ENCODE measurements at regions not wholly inside any gene's neighbourhood (a gene's known extent, or its start where the extent isn't known, plus 50 kb on each side); places are given as distances from the start of the nearest gene placed in this dataset.

DNA sequence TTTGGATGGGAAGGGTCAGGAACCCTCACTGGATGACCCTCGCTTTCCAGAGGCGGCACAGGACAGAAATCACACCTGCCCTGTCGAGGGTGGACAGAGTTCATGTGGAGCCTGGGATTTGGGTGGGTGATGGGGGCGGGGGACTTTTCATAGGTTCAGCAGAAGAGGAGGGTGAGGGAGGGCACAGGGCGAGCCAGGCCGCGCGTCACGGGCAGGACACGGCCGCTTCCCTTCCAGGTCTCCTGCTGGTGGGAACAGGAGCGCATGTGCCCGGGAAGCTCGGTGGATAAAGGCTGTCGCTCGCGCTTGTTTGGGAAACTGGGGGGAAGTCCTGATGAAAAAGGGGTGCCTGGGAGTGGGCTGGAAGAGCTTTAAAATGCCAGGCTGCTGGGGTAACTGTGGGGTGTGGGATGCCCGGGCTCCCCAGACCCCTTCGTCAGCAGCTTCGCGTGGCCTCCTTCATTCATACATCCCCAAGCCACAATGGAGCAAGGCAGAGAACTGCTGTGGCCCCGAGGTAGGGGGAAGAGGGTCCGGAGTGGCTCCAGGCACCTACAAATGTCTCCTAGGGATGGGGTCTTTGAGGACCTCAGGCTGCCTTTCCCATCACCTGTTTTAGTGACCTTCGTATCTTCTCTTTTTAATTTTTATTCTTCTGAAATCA lies 102.2 kb downstream of the DACT2 start:
- no peak overlapping the region for H2AFZ ChIP-seq (ENCODE audit: low read depth, low read length)
- H3K79me2 ChIP-seq (ENCODE audit: low read length): no peaks in the 10 kb centered on the region
- H3K4me2 ChIP-seq (ENCODE audit: low read length): no peak overlapping the region
- no peak overlapping the region for H3K9ac ChIP-seq (ENCODE audit: low read length)
- H4K20me1 ChIP-seq (ENCODE audit: insufficient read depth, low read length): no peaks in the 10 kb centered on the region
- TF ChIP-seq, protein P1, sequence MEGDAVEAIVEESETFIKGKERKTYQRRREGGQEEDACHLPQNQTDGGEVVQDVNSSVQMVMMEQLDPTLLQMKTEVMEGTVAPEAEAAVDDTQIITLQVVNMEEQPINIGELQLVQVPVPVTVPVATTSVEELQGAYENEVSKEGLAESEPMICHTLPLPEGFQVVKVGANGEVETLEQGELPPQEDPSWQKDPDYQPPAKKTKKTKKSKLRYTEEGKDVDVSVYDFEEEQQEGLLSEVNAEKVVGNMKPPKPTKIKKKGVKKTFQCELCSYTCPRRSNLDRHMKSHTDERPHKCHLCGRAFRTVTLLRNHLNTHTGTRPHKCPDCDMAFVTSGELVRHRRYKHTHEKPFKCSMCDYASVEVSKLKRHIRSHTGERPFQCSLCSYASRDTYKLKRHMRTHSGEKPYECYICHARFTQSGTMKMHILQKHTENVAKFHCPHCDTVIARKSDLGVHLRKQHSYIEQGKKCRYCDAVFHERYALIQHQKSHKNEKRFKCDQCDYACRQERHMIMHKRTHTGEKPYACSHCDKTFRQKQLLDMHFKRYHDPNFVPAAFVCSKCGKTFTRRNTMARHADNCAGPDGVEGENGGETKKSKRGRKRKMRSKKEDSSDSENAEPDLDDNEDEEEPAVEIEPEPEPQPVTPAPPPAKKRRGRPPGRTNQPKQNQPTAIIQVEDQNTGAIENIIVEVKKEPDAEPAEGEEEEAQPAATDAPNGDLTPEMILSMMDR (IDR thresholded peaks at IDR 0.05; ENCODE audit: low read depth, low read length): no peak
- TF ChIP-seq EZH2phosphoT487 (IDR thresholded peaks at IDR 0.05; ENCODE audit: low read depth): no peak
- H3K36me3 ChIP-seq (replicated peaks; ENCODE audit: low read depth, low read length): no peaks in the 10 kb centered on the region
- H3K4me1 ChIP-seq (ENCODE audit: low read length): peaks cover 18% of the 10 kb centered on the region
- H3K27ac ChIP-seq (ENCODE audit: low read length): no peak overlapping the region
- no peak overlapping the region for H3K4me3 ChIP-seq (ENCODE audit: low read length)
- H3K9me3 ChIP-seq (ENCODE audit: insufficient read depth, low read length): no peaks in the 10 kb centered on the region
- peaks cover 21% of the 10 kb centered on the region for H3K27me3 ChIP-seq (ENCODE audit: low read depth, low read length)

- Histone ChIP-seq H2AFZ (ENCODE audit: low read depth, low read length) (no peak overlapping the region), H3K9ac (ENCODE audit: low read length) (no peak overlapping the region), H3K4me3 (ENCODE audit: low read length) (no peak overlapping the region), H3K9me3 (ENCODE audit: insufficient read depth, low read length) (no peaks in the 10 kb centered on the region), H4K20me1 (ENCODE audit: insufficient read depth, low read length) (no peaks in the 10 kb centered on the region), H3K27me3 (ENCODE audit: low read depth, low read length) (peaks cover 21% of the 10 kb centered on the region), H3K79me2 (ENCODE audit: low read length) (no peaks in the 10 kb centered on the region), H3K36me3 (replicated peaks; ENCODE audit: low read depth, low read length) (no peaks in the 10 kb centered on the region), H3K4me1 (ENCODE audit: low read length) (peaks cover 18% of the 10 kb centered on the region), H3K4me2 (ENCODE audit: low read length) (no peak overlapping the region), H3K27ac (ENCODE audit: low read length) (no peak overlapping the region)
- no peak for TF ChIP-seq EZH2phosphoT487 (IDR thresholded peaks at IDR 0.05; ENCODE audit: low read depth)
- TF ChIP-seq, protein P1 (IDR thresholded peaks at IDR 0.05; ENCODE audit: low read depth, low read length): no peak
These were observed 102.8 kb downstream of the DACT2 start for GRCh38 chr6:168216751-168217191.

- H3K27me3 ChIP-seq (ENCODE audit: low read depth, low read length): peaks cover 21% of the 10 kb centered on the region
These were observed 103.5 kb downstream of the DACT2 start for GRCh38 chr6:168216117-168216516.

GRCh38 chr6:168215121-168215808 lies 104.3 kb downstream of the DACT2 start:
- no peaks in the 10 kb centered on the region for H3K36me3 ChIP-seq (replicated peaks; ENCODE audit: low read depth, low read length)
- H3K9me3 ChIP-seq (ENCODE audit: insufficient read depth, low read length): no peaks in the 10 kb centered on the region
- H3K79me2 ChIP-seq (ENCODE audit: low read length): no peaks in the 10 kb centered on the region
- H3K9ac ChIP-seq (ENCODE audit: low read length): no peak overlapping the region
- H3K4me1 ChIP-seq (ENCODE audit: low read length): peaks cover 9% of the 10 kb centered on the region
- no peak for TF ChIP-seq EZH2phosphoT487 (IDR thresholded peaks at IDR 0.05; ENCODE audit: low read depth)
- TF ChIP-seq, protein P1 (IDR thresholded peaks at IDR 0.05; ENCODE audit: low read depth, low read length): no peak
- H3K27me3 ChIP-seq (ENCODE audit: low read depth, low read length): peaks cover 14% of the 10 kb centered on the region
- H3K4me3 ChIP-seq (ENCODE audit: low read length): no peak overlapping the region
- no peaks in the 10 kb centered on the region for H4K20me1 ChIP-seq (ENCODE audit: insufficient read depth, low read length)
- H3K4me2 ChIP-seq (ENCODE audit: low read length): no peak overlapping the region
- H3K27ac ChIP-seq (ENCODE audit: low read length): no peak overlapping the region
- H2AFZ ChIP-seq (ENCODE audit: low read depth, low read length): no peak overlapping the region

More at GRCh38 chr6:168216117-168216516, 103.5 kb downstream of the DACT2 start:
- H3K9ac ChIP-seq (ENCODE audit: low read length): no peak overlapping the region
- no peaks in the 10 kb centered on the region for H3K36me3 ChIP-seq (replicated peaks; ENCODE audit: low read depth, low read length)
- H3K4me2 ChIP-seq (ENCODE audit: low read length): no peak overlapping the region
- H3K9me3 ChIP-seq (ENCODE audit: insufficient read depth, low read length): no peaks in the 10 kb centered on the region
- peaks cover 16% of the 10 kb centered on the region for H3K4me1 ChIP-seq (ENCODE audit: low read length)
- no peak overlapping the region for H3K27ac ChIP-seq (ENCODE audit: low read length)
- no peaks in the 10 kb centered on the region for H4K20me1 ChIP-seq (ENCODE audit: insufficient read depth, low read length)
- TF ChIP-seq, protein P1 (IDR thresholded peaks at IDR 0.05; ENCODE audit: low read depth, low read length): no peak
- TF ChIP-seq EZH2phosphoT487 (IDR thresholded peaks at IDR 0.05; ENCODE audit: low read depth): no peak
- H2AFZ ChIP-seq (ENCODE audit: low read depth, low read length): no peak overlapping the region
- H3K4me3 ChIP-seq (ENCODE audit: low read length): no peak overlapping the region
- H3K79me2 ChIP-seq (ENCODE audit: low read length): no peaks in the 10 kb centered on the region
